HG02970 (cell line): ENCODE measurements at regions not wholly inside any gene's neighbourhood (a gene's known extent, or its start where the extent isn't known, plus 50 kb on each side); places are given as distances from the start of the nearest gene placed in this dataset.
"Not testable (repeated sequence)": the region's sequence is repeated elsewhere in the genome, so short reads cannot be mapped to it uniquely, and the experiment has no call there.

Experiments used
- ATAC-seq: cut with Tn5 transposase; IDR thresholded peaks from one replicate; pipeline ENCODE4 v1.9.1; 2021; ENCODE audit warnings: mild to moderate bottlenecking, moderate library complexity, moderate number of reproducible peaks; ENCODE audit not compliant: unreplicated experiment, low FRiP score

- not testable (repeated sequence) for ATAC-seq
These were observed 334.8 kb downstream of the CWH43 start for GRCh38 chr4:49320725-49321410.

GRCh38 chr4:49321511-49322300, 335.6 kb downstream of the CWH43 start:
- not testable (repeated sequence) for ATAC-seq

GRCh38 chr4:49322610-49323572, 336.8 kb downstream of the CWH43 start:
- not testable (repeated sequence) for ATAC-seq

GRCh38 chr4:49323573-49323940, 337.5 kb downstream of the CWH43 start:
- not testable (repeated sequence) for ATAC-seq
